KBM-7 (cell line): ENCODE measurements at regions not wholly inside any gene's neighbourhood (a gene's known extent, or its start where the extent isn't known, plus 50 kb on each side); places are given as distances from the start of the nearest gene placed in this dataset.

Experiments
- DNase-seq: peaks from one replicate; pipeline ENCODE4 v3.0.0-alpha.2; 2015
- in situ Hi-C: fragments of 300-500 bp; cut with MboI; formaldehyde crosslinking; loops from 2 replicates; pipeline ENCODE4 v1.14.3; 2020; ENCODE audit warnings: low sequenced_read_pairs, low pct_unique_long_range_greater_than_20kb, mixed read lengths

GRCh38 chr1:113216664-113217063 is 143.7 kb downstream of the LRIG2 start:
- in situ Hi-C loops, result no loop called here
- DNase-seq, result no peak

- in situ Hi-C loops, result no loop called here
These were observed 144.6 kb downstream of the LRIG2 start for GRCh38 chr1:113217447-113218208.

GRCh38 chr1:113219377-113219776 is 146.4 kb downstream of the LRIG2 start:
- DNase-seq, result no peak
- in situ Hi-C loops, result no loop called here

More at GRCh38 chr1:113217447-113218208, 144.6 kb downstream of the LRIG2 start:
- no peak for DNase-seq

GRCh38 chr1:113219828-113220227 is 146.8 kb downstream of the LRIG2 start:
- in situ Hi-C loops, result no loop called here
- no peak for DNase-seq

GRCh38 chr1:113223040-113223439 is 150.0 kb downstream of the LRIG2 start:
- in situ Hi-C loops, result no loop called here
- DNase-seq, result no peak

- DNase-seq, result no peak
- in situ Hi-C loops, result no loop called here
These were observed 150.5 kb downstream of the LRIG2 start for GRCh38 chr1:113223546-113223945.

- in situ Hi-C loops, result no loop called here
- no peak for DNase-seq
These were observed 153.2 kb downstream of the LRIG2 start for GRCh38 chr1:113226148-113226547.

GRCh38 chr1:113231866-113232265 is 158.4 kb upstream of the MAGI3 start:
- in situ Hi-C loops, result no loop called here
- DNase-seq, result no peak

- in situ Hi-C loops, result no loop called here
- no peak for DNase-seq
These were observed 156.9 kb upstream of the MAGI3 start for GRCh38 chr1:113233441-113233840.

GRCh38 chr1:113241237-113241636 is 149.1 kb upstream of the MAGI3 start:
- no peak for DNase-seq
- in situ Hi-C loops, result no loop called here

- no peak for DNase-seq
- in situ Hi-C loops, result no loop called here
These were observed 147.8 kb upstream of the MAGI3 start for GRCh38 chr1:113242481-113242880.

GRCh38 chr1:113243529-113243928 is 146.8 kb upstream of the MAGI3 start:
- in situ Hi-C loops, result no loop called here
- no peak for DNase-seq

- peak; percentile 27 for DNase-seq
- in situ Hi-C loops, result no loop called here
These were observed 146.0 kb upstream of the MAGI3 start for GRCh38 chr1:113244112-113244820.

- DNase-seq, result no peak
- in situ Hi-C loops, result no loop called here
These were observed 145.1 kb upstream of the MAGI3 start for GRCh38 chr1:113245252-113245651.

- DNase-seq, result no peak
- in situ Hi-C loops, result no loop called here
These were observed 143.4 kb upstream of the MAGI3 start for GRCh38 chr1:113246929-113247328.

GRCh38 chr1:113247355-113247754 is 143.0 kb upstream of the MAGI3 start:
- in situ Hi-C loops, result no loop called here
- DNase-seq, result no peak

GRCh38 chr1:113247782-113248181 is 142.5 kb upstream of the MAGI3 start:
- in situ Hi-C loops, result no loop called here
- DNase-seq, result no peak

- in situ Hi-C loops, result no loop called here
These were observed 141.8 kb upstream of the MAGI3 start for GRCh38 chr1:113248494-113248893.

GRCh38 chr1:113250161-113250560 is 140.2 kb upstream of the MAGI3 start:
- in situ Hi-C loops, result no loop called here
- no peak for DNase-seq

More at GRCh38 chr1:113248494-113248893, 141.8 kb upstream of the MAGI3 start:
- DNase-seq, result no peak

- no peak for DNase-seq
- in situ Hi-C loops, result no loop called here
These were observed 138.1 kb upstream of the MAGI3 start for GRCh38 chr1:113252166-113252565.

- in situ Hi-C loops, result no loop called here
- DNase-seq, result no peak
These were observed 137.1 kb upstream of the MAGI3 start for GRCh38 chr1:113253187-113253586.
